ENCODE measurements at regions not wholly inside any gene's neighbourhood (a gene's known extent, or its start where the extent isn't known, plus 50 kb on each side); places are given as distances from the start of the nearest gene placed in this dataset.

- Histone ChIP-seq H3K9me3 (ENCODE audit: low read depth, low read length) (no peaks in the 10 kb centered on the region), H3K27ac (ENCODE audit: low read depth, low read length) (no peak overlapping the region), H3K27me3 (ENCODE audit: insufficient read depth, low read length) (no peaks in the 10 kb centered on the region), H2AFZ (ENCODE audit: low read length) (no peak overlapping the region), H3K36me3 (ENCODE audit: insufficient read depth, low read length) (no peaks in the 10 kb centered on the region), H3K4me2 (ENCODE audit: insufficient read depth, low read length) (no peak overlapping the region), H3K4me3 (ENCODE audit: insufficient read depth, low read length) (no peak overlapping the region), H3K79me2 (ENCODE audit: insufficient read depth, low read length) (no peaks in the 10 kb centered on the region), H3K4me1 (ENCODE audit: insufficient read depth, low read length) (no peaks in the 10 kb centered on the region), H4K20me1 (ENCODE audit: insufficient read depth, low read length) (no peaks in the 10 kb centered on the region)
- TF ChIP-seq CTCF (IDR thresholded peaks at IDR 0.05; ENCODE audit: extremely low read depth, low read depth, low read length) = no peak
- DNase-seq (ENCODE audit: insufficient read length, low spot score, missing footprints) = no peak
Measured at GRCh38 chr1:71240656-71241055, 159.8 kb upstream of the ZRANB2 start.

GRCh38 chr1:71236503-71236902 is 155.7 kb upstream of the ZRANB2 start:
- Histone ChIP-seq H2AFZ (ENCODE audit: low read length) (no peak overlapping the region), H3K4me1 (ENCODE audit: insufficient read depth, low read length) (no peaks in the 10 kb centered on the region), H3K79me2 (ENCODE audit: insufficient read depth, low read length) (no peaks in the 10 kb centered on the region), H3K4me2 (ENCODE audit: insufficient read depth, low read length) (no peak overlapping the region), H4K20me1 (ENCODE audit: insufficient read depth, low read length) (no peaks in the 10 kb centered on the region), H3K4me3 (ENCODE audit: insufficient read depth, low read length) (no peak overlapping the region), H3K27me3 (ENCODE audit: insufficient read depth, low read length) (no peaks in the 10 kb centered on the region), H3K9me3 (ENCODE audit: low read depth, low read length) (no peaks in the 10 kb centered on the region), H3K36me3 (ENCODE audit: insufficient read depth, low read length) (no peaks in the 10 kb centered on the region), H3K27ac (ENCODE audit: low read depth, low read length) (no peak overlapping the region)
- no peak for DNase-seq (ENCODE audit: insufficient read length, low spot score, missing footprints)
- no peak for TF ChIP-seq CTCF (IDR thresholded peaks at IDR 0.05; ENCODE audit: extremely low read depth, low read depth, low read length)

GRCh38 chr1:71233645-71234044 is 152.8 kb upstream of the ZRANB2 start:
- no peak for TF ChIP-seq CTCF (IDR thresholded peaks at IDR 0.05; ENCODE audit: extremely low read depth, low read depth, low read length)
- H3K4me3 ChIP-seq (ENCODE audit: insufficient read depth, low read length) = no peak overlapping the region
- H3K79me2 ChIP-seq (ENCODE audit: insufficient read depth, low read length) = no peaks in the 10 kb centered on the region
- H3K36me3 ChIP-seq (ENCODE audit: insufficient read depth, low read length) = no peaks in the 10 kb centered on the region
- H3K27ac ChIP-seq (ENCODE audit: low read depth, low read length) = no peak overlapping the region
- H3K4me2 ChIP-seq (ENCODE audit: insufficient read depth, low read length) = no peak overlapping the region
- H3K4me1 ChIP-seq (ENCODE audit: insufficient read depth, low read length) = no peaks in the 10 kb centered on the region
- no peaks in the 10 kb centered on the region for H3K27me3 ChIP-seq (ENCODE audit: insufficient read depth, low read length)
- DNase-seq (ENCODE audit: insufficient read length, low spot score, missing footprints) = no peak
- H4K20me1 ChIP-seq (ENCODE audit: insufficient read depth, low read length) = no peaks in the 10 kb centered on the region
- no peak overlapping the region for H2AFZ ChIP-seq (ENCODE audit: low read length)
- no peaks in the 10 kb centered on the region for H3K9me3 ChIP-seq (ENCODE audit: low read depth, low read length)

- no peaks in the 10 kb centered on the region for H4K20me1 ChIP-seq (ENCODE audit: insufficient read depth, low read length)
- no peak overlapping the region for H2AFZ ChIP-seq (ENCODE audit: low read length)
- no peaks in the 10 kb centered on the region for H3K27me3 ChIP-seq (ENCODE audit: insufficient read depth, low read length)
- no peaks in the 10 kb centered on the region for H3K79me2 ChIP-seq (ENCODE audit: insufficient read depth, low read length)
- H3K4me3 ChIP-seq (ENCODE audit: insufficient read depth, low read length) = no peak overlapping the region
- DNase-seq (ENCODE audit: insufficient read length, low spot score, missing footprints) = no peak
- H3K27ac ChIP-seq (ENCODE audit: low read depth, low read length) = no peak overlapping the region
- H3K4me1 ChIP-seq (ENCODE audit: insufficient read depth, low read length) = no peaks in the 10 kb centered on the region
- no peak overlapping the region for H3K4me2 ChIP-seq (ENCODE audit: insufficient read depth, low read length)
- TF ChIP-seq CTCF (IDR thresholded peaks at IDR 0.05; ENCODE audit: extremely low read depth, low read depth, low read length) = no peak
- no peaks in the 10 kb centered on the region for H3K9me3 ChIP-seq (ENCODE audit: low read depth, low read length)
- no peaks in the 10 kb centered on the region for H3K36me3 ChIP-seq (ENCODE audit: insufficient read depth, low read length)
Measured at GRCh38 chr1:71232786-71233185, 152.0 kb upstream of the ZRANB2 start.
